HEK293 (cell line): ENCODE measurements at regions not wholly inside any gene's neighbourhood (a gene's known extent, or its start where the extent isn't known, plus 50 kb on each side); places are given as distances from the start of the nearest gene placed in this dataset.

Source experiments
- FEZF1 ChIP-seq: fragments of 450-650 bp; formaldehyde crosslinking; IDR thresholded peaks from 2 replicates; pipeline ENCODE4 v1.5.1; 2016; ENCODE audit warnings: missing biosample characterization, missing genetic modification characterization
- IKZF3 ChIP-seq: fragments of 450-650 bp; IDR thresholded peaks from 2 replicates; pipeline ENCODE4 v1.5.0; 2018; ENCODE audit warnings: missing biosample characterization, mild to moderate bottlenecking, missing genetic modification characterization, moderate library complexity
- KLF16 ChIP-seq: fragments of 450-650 bp; formaldehyde crosslinking; IDR thresholded peaks from 2 replicates; pipeline ENCODE4 v1.5.1; 2017; ENCODE audit warnings: missing biosample characterization, missing genetic modification characterization
- MZF1 ChIP-seq: fragments of 450-650 bp; formaldehyde crosslinking; IDR thresholded peaks from 2 replicates; pipeline ENCODE4 v1.5.1; 2017; ENCODE audit warnings: missing biosample characterization, missing genetic modification characterization, borderline replicate concordance
- RBAK ChIP-seq: fragments of 450-650 bp; formaldehyde crosslinking; IDR thresholded peaks from 2 replicates; pipeline ENCODE4 v1.5.1; 2016; ENCODE audit warnings: missing biosample characterization, missing genetic modification characterization
- SCRT1 ChIP-seq: fragments of 450-650 bp; formaldehyde crosslinking; IDR thresholded peaks from 2 replicates; pipeline ENCODE4 v1.5.1; 2016; ENCODE audit warnings: missing biosample characterization, missing genetic modification characterization, borderline replicate concordance
- SP7 ChIP-seq: fragments of 450-650 bp; formaldehyde crosslinking; IDR thresholded peaks from 2 replicates; pipeline ENCODE4 v1.5.1; 2016; ENCODE audit warnings: missing biosample characterization, missing genetic modification characterization
- WT1 ChIP-seq: fragments of 450-650 bp; formaldehyde crosslinking; IDR thresholded peaks from 2 replicates; pipeline ENCODE4 v1.5.1; 2016; ENCODE audit warnings: missing biosample characterization, missing genetic modification characterization
- ZBTB20 ChIP-seq: fragments of 450-650 bp; formaldehyde crosslinking; IDR thresholded peaks from 2 replicates; pipeline ENCODE4 v1.5.1; 2016; ENCODE audit warnings: missing biosample characterization, missing genetic modification characterization
- ZEB2 ChIP-seq: fragments of 450-650 bp; formaldehyde crosslinking; IDR thresholded peaks from 2 replicates; pipeline ENCODE4 v1.5.1; 2016; ENCODE audit warnings: missing biosample characterization, missing genetic modification characterization
- ZFHX2 ChIP-seq: fragments of 450-650 bp; formaldehyde crosslinking; conservative IDR thresholded peaks from 2 replicates; pipeline ENCODE4 v1.5.1; 2016; ENCODE audit warnings: missing biosample characterization, missing genetic modification characterization
- ZFP69B ChIP-seq: fragments of 450-650 bp; formaldehyde crosslinking; IDR thresholded peaks from 2 replicates; pipeline ENCODE4 v1.5.1; 2016; ENCODE audit warnings: missing biosample characterization, missing genetic modification characterization
- ZNF184 ChIP-seq: fragments of 450-650 bp; IDR thresholded peaks from 2 replicates; pipeline ENCODE4 v1.5.1; 2018; ENCODE audit warnings: missing biosample characterization, mild to moderate bottlenecking, missing genetic modification characterization
- ZNF24 ChIP-seq: fragments of 450-650 bp; formaldehyde crosslinking; IDR thresholded peaks from 2 replicates; pipeline ENCODE4 v1.5.1; 2016; ENCODE audit warnings: missing biosample characterization, missing genetic modification characterization
- ZNF510 ChIP-seq: fragments of 450-650 bp; formaldehyde crosslinking; IDR thresholded peaks from 2 replicates; pipeline ENCODE4 v1.5.1; 2018; ENCODE audit warnings: mild to moderate bottlenecking, missing genetic modification characterization, missing biosample characterization; ENCODE audit not compliant: insufficient replicate concordance
- ZNF561 ChIP-seq: fragments of 450-650 bp; IDR thresholded peaks from 2 replicates; pipeline ENCODE4 v1.5.1; 2018; ENCODE audit warnings: missing biosample characterization, missing genetic modification characterization, borderline replicate concordance
- ZNF76 ChIP-seq: fragments of 450-650 bp; formaldehyde crosslinking; IDR thresholded peaks from 2 replicates; pipeline ENCODE4; 2016; ENCODE audit warnings: low read depth, missing biosample characterization, missing genetic modification characterization, borderline replicate concordance
- ZNF791 ChIP-seq: fragments of 450-650 bp; formaldehyde crosslinking; IDR thresholded peaks from 2 replicates; pipeline ENCODE4 v1.5.1; 2016; ENCODE audit warnings: missing biosample characterization, missing genetic modification characterization
- TF ChIP-seq, protein P1 (sequence below): fragments of 450-650 bp; formaldehyde crosslinking; conservative IDR thresholded peaks from 2 replicates; pipeline ENCODE4 v1.5.1; 2016; ENCODE audit warnings: low read depth, missing biosample characterization, missing genetic modification characterization
- TF ChIP-seq, protein P2 (sequence below): fragments of 450-650 bp; formaldehyde crosslinking; IDR thresholded peaks from 2 replicates; pipeline ENCODE4 v1.5.1; 2017; ENCODE audit warnings: missing biosample characterization, missing genetic modification characterization
- TF ChIP-seq, protein P3 (sequence below): fragments of 450-650 bp; formaldehyde crosslinking; IDR thresholded peaks from 2 replicates; pipeline ENCODE4 v1.5.1; 2017; ENCODE audit warnings: missing biosample characterization, missing genetic modification characterization

DNA sequence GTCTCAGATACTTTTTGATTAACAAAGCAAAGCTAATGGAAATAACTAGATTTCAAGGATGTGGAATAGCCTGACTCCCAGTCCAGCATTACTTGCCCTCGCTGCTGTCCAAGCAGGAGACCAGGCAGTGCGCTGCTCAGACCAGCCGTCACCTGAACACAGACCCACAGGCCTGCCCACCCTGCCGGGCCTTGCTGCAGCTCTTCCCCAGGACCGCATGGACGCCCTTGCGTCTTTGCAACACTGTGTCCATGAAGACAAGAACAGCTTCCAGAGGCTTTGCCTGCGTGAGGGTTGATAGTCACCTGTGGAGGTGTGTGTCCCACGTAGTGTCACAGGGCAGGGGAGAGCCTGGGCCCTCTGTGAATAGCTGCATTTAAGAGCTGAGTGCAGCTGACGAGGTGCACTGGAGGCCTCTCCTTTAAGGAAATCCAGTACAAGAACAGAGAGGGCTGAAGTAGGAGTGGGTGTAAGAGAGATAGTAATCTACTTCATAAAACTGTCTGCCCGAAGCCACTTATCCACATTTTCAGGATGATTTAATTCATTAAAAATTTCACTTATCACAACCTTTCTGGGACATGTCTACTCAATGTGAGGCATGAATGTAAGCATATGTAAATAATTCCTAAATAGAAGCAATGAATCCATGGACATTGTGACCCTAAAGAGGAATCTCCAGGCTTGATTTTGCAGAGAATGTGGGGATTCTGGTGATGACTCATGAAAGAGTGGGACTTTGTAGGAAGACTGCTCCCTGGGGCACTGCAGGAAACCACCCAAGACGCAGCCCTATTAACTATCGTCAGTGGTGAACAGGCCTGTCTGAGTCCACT, 176.2 kb upstream of the RAB4A start (continued):
- TF ChIP-seq, protein P1, sequence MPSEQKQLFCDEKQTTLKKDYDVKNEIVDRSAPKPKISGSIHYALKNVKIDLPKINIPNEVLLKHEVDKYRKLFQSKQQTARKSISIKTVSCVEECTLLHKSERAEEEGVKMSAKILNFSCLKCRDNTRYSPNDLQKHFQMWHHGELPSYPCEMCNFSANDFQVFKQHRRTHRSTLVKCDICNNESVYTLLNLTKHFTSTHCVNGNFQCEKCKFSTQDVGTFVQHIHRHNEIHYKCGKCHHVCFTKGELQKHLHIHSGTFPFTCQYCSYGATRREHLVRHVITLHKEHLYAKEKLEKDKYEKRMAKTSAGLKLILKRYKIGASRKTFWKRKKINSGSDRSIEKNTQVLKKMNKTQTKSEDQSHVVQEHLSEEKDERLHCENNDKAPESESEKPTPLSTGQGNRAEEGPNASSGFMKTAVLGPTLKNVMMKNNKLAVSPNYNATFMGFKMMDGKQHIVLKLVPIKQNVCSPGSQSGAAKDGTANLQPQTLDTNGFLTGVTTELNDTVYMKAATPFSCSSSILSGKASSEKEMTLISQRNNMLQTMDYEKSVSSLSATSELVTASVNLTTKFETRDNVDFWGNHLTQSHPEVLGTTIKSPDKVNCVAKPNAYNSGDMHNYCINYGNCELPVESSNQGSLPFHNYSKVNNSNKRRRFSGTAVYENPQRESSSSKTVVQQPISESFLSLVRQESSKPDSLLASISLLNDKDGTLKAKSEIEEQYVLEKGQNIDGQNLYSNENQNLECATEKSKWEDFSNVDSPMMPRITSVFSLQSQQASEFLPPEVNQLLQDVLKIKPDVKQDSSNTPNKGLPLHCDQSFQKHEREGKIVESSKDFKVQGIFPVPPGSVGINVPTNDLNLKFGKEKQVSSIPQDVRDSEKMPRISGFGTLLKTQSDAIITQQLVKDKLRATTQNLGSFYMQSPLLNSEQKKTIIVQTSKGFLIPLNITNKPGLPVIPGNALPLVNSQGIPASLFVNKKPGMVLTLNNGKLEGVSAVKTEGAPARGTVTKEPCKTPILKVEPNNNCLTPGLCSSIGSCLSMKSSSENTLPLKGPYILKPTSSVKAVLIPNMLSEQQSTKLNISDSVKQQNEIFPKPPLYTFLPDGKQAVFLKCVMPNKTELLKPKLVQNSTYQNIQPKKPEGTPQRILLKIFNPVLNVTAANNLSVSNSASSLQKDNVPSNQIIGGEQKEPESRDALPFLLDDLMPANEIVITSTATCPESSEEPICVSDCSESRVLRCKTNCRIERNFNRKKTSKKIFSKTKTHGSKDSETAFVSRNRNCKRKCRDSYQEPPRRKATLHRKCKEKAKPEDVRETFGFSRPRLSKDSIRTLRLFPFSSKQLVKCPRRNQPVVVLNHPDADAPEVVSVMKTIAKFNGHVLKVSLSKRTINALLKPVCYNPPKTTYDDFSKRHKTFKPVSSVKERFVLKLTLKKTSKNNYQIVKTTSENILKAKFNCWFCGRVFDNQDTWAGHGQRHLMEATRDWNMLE: 0 out of 2 replicates have a peak, but pooled peaks have one; percentile 26
- TF ChIP-seq RBAK (no peak), ZFHX2 (tag by site-specific recombination) (peak; percentile 93), SP7 (tag by site-specific recombination) (peak; percentile 77), IKZF3 (tag by site-specific recombination) (peak; percentile 21; the same call in 1 of the 2 replicates), ZNF561 (tag by site-specific recombination) (peak; percentile 52; the same call in 1 of the 2 replicates), KLF16 (tag by site-specific recombination) (peak; percentile 26; the same call in 1 of the 2 replicates), ZNF510 (peak; percentile 31), ZNF76 (tag by site-specific recombination) (no peak), MZF1 (tag by site-specific recombination) (peak; percentile 98), ZNF791 (no peak), FEZF1 (peak; percentile 35; the same call in 1 of the 2 replicates), ZEB2 (peak; percentile 65; the same call in 1 of the 2 replicates), ZNF24 (tag by site-specific recombination) (peak; percentile 66; the same call in 1 of the 2 replicates), ZNF184 (tag by site-specific recombination) (no peak), ZBTB20 (tag by site-specific recombination) (0 out of 2 replicates have a peak, but pooled peaks have one; percentile 12), SCRT1 (0 out of 2 replicates have a peak, but pooled peaks have one; percentile 19), ZFP69B (no peak), WT1 (tag by site-specific recombination) (peak; percentile 51)
- TF ChIP-seq, protein P2, sequence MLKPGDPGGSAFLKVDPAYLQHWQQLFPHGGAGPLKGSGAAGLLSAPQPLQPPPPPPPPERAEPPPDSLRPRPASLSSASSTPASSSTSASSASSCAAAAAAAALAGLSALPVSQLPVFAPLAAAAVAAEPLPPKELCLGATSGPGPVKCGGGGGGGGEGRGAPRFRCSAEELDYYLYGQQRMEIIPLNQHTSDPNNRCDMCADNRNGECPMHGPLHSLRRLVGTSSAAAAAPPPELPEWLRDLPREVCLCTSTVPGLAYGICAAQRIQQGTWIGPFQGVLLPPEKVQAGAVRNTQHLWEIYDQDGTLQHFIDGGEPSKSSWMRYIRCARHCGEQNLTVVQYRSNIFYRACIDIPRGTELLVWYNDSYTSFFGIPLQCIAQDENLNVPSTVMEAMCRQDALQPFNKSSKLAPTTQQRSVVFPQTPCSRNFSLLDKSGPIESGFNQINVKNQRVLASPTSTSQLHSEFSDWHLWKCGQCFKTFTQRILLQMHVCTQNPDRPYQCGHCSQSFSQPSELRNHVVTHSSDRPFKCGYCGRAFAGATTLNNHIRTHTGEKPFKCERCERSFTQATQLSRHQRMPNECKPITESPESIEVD (tag by site-specific recombination): peak; percentile 77
- TF ChIP-seq, protein P3, sequence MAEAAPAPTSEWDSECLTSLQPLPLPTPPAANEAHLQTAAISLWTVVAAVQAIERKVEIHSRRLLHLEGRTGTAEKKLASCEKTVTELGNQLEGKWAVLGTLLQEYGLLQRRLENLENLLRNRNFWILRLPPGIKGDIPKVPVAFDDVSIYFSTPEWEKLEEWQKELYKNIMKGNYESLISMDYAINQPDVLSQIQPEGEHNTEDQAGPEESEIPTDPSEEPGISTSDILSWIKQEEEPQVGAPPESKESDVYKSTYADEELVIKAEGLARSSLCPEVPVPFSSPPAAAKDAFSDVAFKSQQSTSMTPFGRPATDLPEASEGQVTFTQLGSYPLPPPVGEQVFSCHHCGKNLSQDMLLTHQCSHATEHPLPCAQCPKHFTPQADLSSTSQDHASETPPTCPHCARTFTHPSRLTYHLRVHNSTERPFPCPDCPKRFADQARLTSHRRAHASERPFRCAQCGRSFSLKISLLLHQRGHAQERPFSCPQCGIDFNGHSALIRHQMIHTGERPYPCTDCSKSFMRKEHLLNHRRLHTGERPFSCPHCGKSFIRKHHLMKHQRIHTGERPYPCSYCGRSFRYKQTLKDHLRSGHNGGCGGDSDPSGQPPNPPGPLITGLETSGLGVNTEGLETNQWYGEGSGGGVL: 0 out of 2 replicates have a peak, but pooled peaks have one; percentile 30
